Endothelial cell of umbilical vein (primary cell): ENCODE measurements at regions not wholly inside any gene's neighbourhood (a gene's known extent, or its start where the extent isn't known, plus 50 kb on each side); places are given as distances from the start of the nearest gene placed in this dataset.

Experiments
- BruUV-seq: library from RNA; stranded (reverse); fragments of 400-500 nt; replicated peaks from 2 replicates; lab custom pipeline; 2021; lab: Mats Ljungman, UMichigan
- CTCF ChIA-PET: fragments of 300-600, 350-600 bp; sonication (Branson Sonifier 250); formaldehyde crosslinking; loops from one replicate; lab custom pipeline; 2021; ENCODE audit warnings: antibody characterized with exemption, inconsistent platforms; lab: Charles Lee
- POLR2A ChIA-PET: fragments of 300-600, 350-600 bp; sonication (Branson Sonifier 250); formaldehyde crosslinking; loops from one replicate; lab custom pipeline; 2021; ENCODE audit warnings: antibody characterized with exemption, inconsistent platforms; lab: Charles Lee
- DNase-seq: peaks from one replicate; pipeline ENCODE4 v3.0.0-alpha.2; 2011; ENCODE audit warnings: low read depth, low spot score
- FAIRE-seq: peaks from 2 replicates; lab custom pipeline; 2011; peaks lifted over from hg19 to GRCh38; lab: Jason Lieb, UNC
- H2AFZ ChIP-seq: 2 replicates; pipeline ENCODE4 v1.6.0; 2012; ENCODE audit warnings: low read depth, low read length, control low read depth, inconsistent platforms
- H3K27ac ChIP-seq: 2 replicates; pipeline ENCODE4 v1.5.1; 2011; ENCODE audit warnings: low read depth, mild to moderate bottlenecking, control low read depth, low read length, moderate library complexity; ENCODE audit not compliant: insufficient read depth
- H3K27me3 ChIP-seq, 2 experiments: 2 replicates each; pipeline versions ENCODE4 v1.6.0 to v1.6.1; 2011; ENCODE audit warnings: low read length in 2 of 2, mixed read lengths in 1 of 2; ENCODE audit not compliant: control insufficient read depth in 2 of 2, insufficient read depth in 2 of 2
- H3K36me3 ChIP-seq, 2 experiments: 2 replicates in 1 of 2; 3 replicates in 1 of 2; pipeline ENCODE4 v1.5.1; 2011; ENCODE audit warnings: low read length in 2 of 2, mild to moderate bottlenecking in 1 of 2, moderate library complexity in 1 of 2; ENCODE audit not compliant: control insufficient read depth in 2 of 2, insufficient read depth in 2 of 2; ENCODE audit errors: extremely low read depth in 1 of 2
- H3K4me1 ChIP-seq: 3 replicates; pipeline ENCODE4 v1.5.1; 2011; ENCODE audit warnings: mild to moderate bottlenecking, low read length; ENCODE audit not compliant: control insufficient read depth, insufficient read depth; ENCODE audit errors: extremely low read depth
- H3K4me2 ChIP-seq: 2 replicates; pipeline ENCODE4 v1.6.1; 2011; ENCODE audit warnings: low read length, control low read depth, mixed read lengths; ENCODE audit not compliant: insufficient read depth
- H3K4me3 ChIP-seq, 3 experiments: fragments of 200-600 bp in 1 of 3; sonication (generic), shearing (Covaris generic) in 1 of 3; replicated peaks in 1 of 3; 2 replicates each; pipeline ENCODE4 v1.5.1; 2011 to 2016; ENCODE audit warnings: control low read depth in 3 of 3, low read length in 3 of 3, mild to moderate bottlenecking in 2 of 3, inconsistent platforms in 1 of 3, low read depth in 1 of 3, moderate library complexity in 1 of 3; ENCODE audit not compliant: insufficient read depth in 1 of 3
- H3K79me2 ChIP-seq: 2 replicates; pipeline ENCODE4 v1.6.0; 2012; ENCODE audit warnings: low read length, inconsistent platforms; ENCODE audit not compliant: control insufficient read depth, insufficient read depth
- H3K9ac ChIP-seq: replicated peaks from 2 replicates; pipeline ENCODE3; 2011; ENCODE audit warnings: low read length, control low read depth; ENCODE audit not compliant: insufficient read depth; ENCODE audit errors: extremely low read depth
- H3K9me1 ChIP-seq: replicated peaks from 3 replicates; pipeline ENCODE4 v1.6.0; 2011; ENCODE audit warnings: mild to moderate bottlenecking, low read length; ENCODE audit not compliant: control insufficient read depth, insufficient read depth; ENCODE audit errors: extremely low read depth
- H3K9me3 ChIP-seq: replicated peaks from 2 replicates; pipeline ENCODE4 v1.5.1; 2012; ENCODE audit warnings: low read length, inconsistent platforms; ENCODE audit not compliant: control insufficient read depth, insufficient read depth
- H4K20me1 ChIP-seq: replicated peaks from 2 replicates; pipeline ENCODE3; 2011; ENCODE audit warnings: mild to moderate bottlenecking, low read length; ENCODE audit not compliant: control insufficient read depth, insufficient read depth; ENCODE audit errors: extremely low read depth
- EZH2 ChIP-seq: IDR thresholded peaks from 2 replicates; pipeline ENCODE4 v1.6.1; 2012; ENCODE audit warnings: borderline replicate concordance, low read depth, mild to moderate bottlenecking, moderate library complexity, low read length, inconsistent platforms; ENCODE audit not compliant: severe bottlenecking
- FOS ChIP-seq: IDR thresholded peaks from 2 replicates; pipeline ENCODE4 v1.6.1; 2011; ENCODE audit warnings: mild to moderate bottlenecking, low read length, moderate library complexity, borderline replicate concordance; ENCODE audit not compliant: insufficient read depth
- GATA2 ChIP-seq: IDR thresholded peaks from 2 replicates; pipeline ENCODE4 v1.7.0; 2011; ENCODE audit warnings: low read depth, mild to moderate bottlenecking, moderate library complexity, mixed read lengths, low read length; ENCODE audit not compliant: insufficient read length, insufficient read depth
- JUN ChIP-seq: IDR thresholded peaks from 2 replicates; pipeline ENCODE4 v1.6.1; 2011; ENCODE audit warnings: borderline replicate concordance, low read depth; ENCODE audit not compliant: insufficient read length, insufficient read depth
- MYC ChIP-seq: IDR thresholded peaks from one replicate; pipeline ENCODE4 v1.6.1; 2011; ENCODE audit warnings: mild to moderate bottlenecking, low read depth, low read length
- POLR2A ChIP-seq: IDR thresholded peaks from 2 replicates; pipeline ENCODE4 v1.6.1; 2012; ENCODE audit warnings: low read depth, mild to moderate bottlenecking, control low read depth, low read length
- POLR2AphosphoS5 ChIP-seq: IDR thresholded peaks from 2 replicates; pipeline ENCODE4 v1.6.1; 2012; ENCODE audit warnings: low read depth, mild to moderate bottlenecking, control low read depth, low read length, moderate library complexity; ENCODE audit not compliant: insufficient read depth
- dilution Hi-C: fragments of 300-500 bp; cut with MboI; formaldehyde crosslinking; loops from one replicate; pipeline ENCODE4 v1.15.0; 2019; ENCODE audit warnings: low sequenced_read_pairs; ENCODE audit not compliant: extremely low pct_ligation_motif_present
- intact Hi-C: fragments of 100-400 bp; cut with micrococcal nuclease; formaldehyde crosslinking; loops from one replicate; pipeline ENCODE4 v1.10.0; 2022
- TF ChIP-seq, protein P1 (sequence below), 2 donors: IDR thresholded peaks; 1 replicate in 1 of 2; 2 replicates in 1 of 2; pipeline ENCODE4 v1.5.1; 2011; ENCODE audit warnings: low read length in 2 of 2, mild to moderate bottlenecking in 2 of 2, moderate library complexity in 2 of 2, control low read depth in 1 of 2, inconsistent platforms in 1 of 2, low read depth in 1 of 2; ENCODE audit not compliant: insufficient read depth in 1 of 2; ENCODE audit errors: extremely low read depth in 1 of 2
- TF ChIP-seq, protein P2 (sequence below): IDR thresholded peaks from 2 replicates; pipeline ENCODE4 v1.6.1; 2011; ENCODE audit not compliant: insufficient read depth, insufficient read length

DNA sequence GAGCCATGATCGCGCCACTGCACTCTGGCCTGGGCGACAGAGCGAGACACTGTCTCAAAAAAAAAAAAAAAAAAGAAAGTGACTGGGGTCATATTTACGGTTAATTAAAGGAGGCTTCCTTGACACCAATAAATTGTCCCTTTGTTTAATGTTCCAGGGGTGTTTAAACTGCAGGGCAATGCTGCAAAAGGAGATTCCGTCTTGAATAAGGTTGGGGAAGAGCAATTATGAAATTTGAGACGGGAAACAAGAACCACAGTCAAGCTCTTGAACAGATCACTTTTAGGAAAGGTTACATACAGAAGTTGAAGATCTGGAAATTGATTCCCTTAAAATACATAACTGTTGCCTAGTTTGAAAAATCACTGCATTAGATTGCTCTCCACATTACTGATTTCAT, 292.9 kb downstream of the DAD1 start:
- no peak for TF ChIP-seq POLR2A
- TF ChIP-seq, protein P1, sequence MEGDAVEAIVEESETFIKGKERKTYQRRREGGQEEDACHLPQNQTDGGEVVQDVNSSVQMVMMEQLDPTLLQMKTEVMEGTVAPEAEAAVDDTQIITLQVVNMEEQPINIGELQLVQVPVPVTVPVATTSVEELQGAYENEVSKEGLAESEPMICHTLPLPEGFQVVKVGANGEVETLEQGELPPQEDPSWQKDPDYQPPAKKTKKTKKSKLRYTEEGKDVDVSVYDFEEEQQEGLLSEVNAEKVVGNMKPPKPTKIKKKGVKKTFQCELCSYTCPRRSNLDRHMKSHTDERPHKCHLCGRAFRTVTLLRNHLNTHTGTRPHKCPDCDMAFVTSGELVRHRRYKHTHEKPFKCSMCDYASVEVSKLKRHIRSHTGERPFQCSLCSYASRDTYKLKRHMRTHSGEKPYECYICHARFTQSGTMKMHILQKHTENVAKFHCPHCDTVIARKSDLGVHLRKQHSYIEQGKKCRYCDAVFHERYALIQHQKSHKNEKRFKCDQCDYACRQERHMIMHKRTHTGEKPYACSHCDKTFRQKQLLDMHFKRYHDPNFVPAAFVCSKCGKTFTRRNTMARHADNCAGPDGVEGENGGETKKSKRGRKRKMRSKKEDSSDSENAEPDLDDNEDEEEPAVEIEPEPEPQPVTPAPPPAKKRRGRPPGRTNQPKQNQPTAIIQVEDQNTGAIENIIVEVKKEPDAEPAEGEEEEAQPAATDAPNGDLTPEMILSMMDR (IDR thresholded peaks at IDR 0.05; ENCODE audit: extremely low read depth in 1 of 2, insufficient read depth in 1 of 2, low read depth in 1 of 2, low read length in 2 of 2): no peak
- TF ChIP-seq EZH2: no peak
- TF ChIP-seq, protein P2, sequence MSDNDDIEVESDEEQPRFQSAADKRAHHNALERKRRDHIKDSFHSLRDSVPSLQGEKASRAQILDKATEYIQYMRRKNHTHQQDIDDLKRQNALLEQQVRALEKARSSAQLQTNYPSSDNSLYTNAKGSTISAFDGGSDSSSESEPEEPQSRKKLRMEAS: no peak
- no peak for TF ChIP-seq JUN
- no peak for TF ChIP-seq FOS
- no peak for TF ChIP-seq POLR2AphosphoS5
- no peak for TF ChIP-seq GATA2
- TF ChIP-seq MYC: no peak
- peaks cover 14% of the 10 kb centered on the region in 2 experiments for H3K27me3 ChIP-seq
- peaks cover 6% of the 10 kb centered on the region for H3K4me1 ChIP-seq
- FAIRE-seq: no peak
- H3K4me2 ChIP-seq: no peak overlapping the region
- H3K9me3 ChIP-seq: no peaks in the 10 kb centered on the region
- no peak overlapping the region for H3K27ac ChIP-seq
- dilution Hi-C loops (no loop called here), intact Hi-C loops (no loop called here)
- ChIA-PET CTCF (interaction anchor here (0.7 to 2.5 kb wide), 3 partner anchors 7 to 28 kb away, joined by 3 to 5 read pairs (median 3); no protein-coding TSS in a partner anchor), POLR2A (no interaction called here)
- H3K36me3 ChIP-seq: no peaks in the 10 kb centered on the region
- H3K9ac ChIP-seq: no peak overlapping the region
- BruUV-seq: no TSS peak
- H3K4me3 ChIP-seq: no peak overlapping the region
- no peaks in the 10 kb centered on the region for H3K79me2 ChIP-seq
- no peak for DNase-seq
- no peaks in the 10 kb centered on the region for H3K9me1 ChIP-seq
- no peak overlapping the region for H2AFZ ChIP-seq
- H4K20me1 ChIP-seq: no peaks in the 10 kb centered on the region
